GM12878 (cell line): ENCODE measurements at regions not wholly inside any gene's neighbourhood (a gene's known extent, or its start where the extent isn't known, plus 50 kb on each side); places are given as distances from the start of the nearest gene placed in this dataset.

Source experiments
- ATAC-seq: fragments of 200-7000 bp; cut with Tn5 transposase; 3 replicates; pipeline ENCODE4 v1.9.1; 2020; ENCODE audit warnings: mild to moderate bottlenecking, moderate library complexity
- BruUV-seq: library from RNA; stranded (reverse); fragments of 400-500 nt; replicated peaks from 2 replicates; lab custom pipeline; 2021; lab: Mats Ljungman, UMichigan
- CTCF ChIA-PET: fragments of 300-600 bp; sonication (Branson Sonifier 250); formaldehyde crosslinking; extraction: SDS; loops from one replicate; lab custom pipeline; 2021; ENCODE audit warnings: inconsistent platforms; lab: Yijun Ruan, JAX
- POLR2A ChIA-PET: fragments of 350-600 bp; formaldehyde crosslinking; extraction: SDS; loops from one replicate; lab custom pipeline; 2021; ENCODE audit warnings: inconsistent platforms; lab: Charles Lee
- RAD21 ChIA-PET: fragments of 300-600 bp; sonication (Branson Sonifier 250); formaldehyde crosslinking; loops from one replicate; lab custom pipeline; 2023; ENCODE audit warnings: antibody characterized with exemption; ENCODE audit not compliant: unreplicated experiment; lab: Charles Lee
- SMC1A ChIA-PET: fragments of 300-600 bp; sonication (Branson Sonifier 250); formaldehyde crosslinking; loops from one replicate; lab custom pipeline; 2023; ENCODE audit not compliant: unreplicated experiment, uncharacterized antibody; lab: Charles Lee
- DNase-seq: peaks from one replicate; pipeline ENCODE4 v3.0.0-alpha.2; 2011; ENCODE audit warnings: low read depth, low spot score
- FAIRE-seq: peaks from 3 replicates; lab custom pipeline; 2011; peaks lifted over from hg19 to GRCh38; lab: Jason Lieb, UNC
- H2AFZ ChIP-seq: 2 replicates; pipeline ENCODE4 v1.6.0; 2011; ENCODE audit warnings: low read depth, low read length, control low read depth; ENCODE audit not compliant: control insufficient read depth
- H3K27ac ChIP-seq: 2 replicates; pipeline ENCODE4 v1.5.1; 2011; ENCODE audit warnings: control low read depth; ENCODE audit not compliant: control insufficient read depth, insufficient read depth
- H3K27me3 ChIP-seq, 2 experiments: replicated peaks in 1 of 2; 2 replicates each; pipeline versions ENCODE4 v1.6.0 to v1.6.1; 2011; ENCODE audit warnings: low read length in 1 of 2; ENCODE audit not compliant: control insufficient read depth in 2 of 2, insufficient read depth in 2 of 2
- H3K36me3 ChIP-seq, 2 experiments: 2 replicates each; pipeline ENCODE4 v1.5.1; 2011; ENCODE audit warnings: low read length in 1 of 2; ENCODE audit not compliant: control insufficient read depth in 2 of 2, insufficient read depth in 2 of 2
- H3K4me1 ChIP-seq: 2 replicates; pipeline ENCODE4 v1.6.1; 2011; ENCODE audit warnings: mild to moderate bottlenecking, low read length, moderate library complexity, mixed read lengths; ENCODE audit not compliant: control insufficient read depth, insufficient read depth
- H3K4me2 ChIP-seq: 2 replicates; pipeline ENCODE4 v1.6.0; 2011; ENCODE audit warnings: control low read depth; ENCODE audit not compliant: control insufficient read depth, insufficient read depth
- H3K4me3 ChIP-seq: fragments of 200-600 bp; sonication (generic); 2 replicates; pipeline ENCODE4 v1.5.1; 2016
- H3K79me2 ChIP-seq: 2 replicates; pipeline ENCODE4 v1.6.0; 2011; ENCODE audit warnings: low read length; ENCODE audit not compliant: control insufficient read depth, insufficient read depth
- H3K9ac ChIP-seq: 2 replicates; pipeline ENCODE4 v1.8.0; 2011; ENCODE audit warnings: low read length, control low read depth, mixed read lengths; ENCODE audit not compliant: control insufficient read depth, insufficient read depth
- H3K9me3 ChIP-seq: replicated peaks from 3 replicates; pipeline ENCODE4 v1.5.1; 2011; ENCODE audit warnings: mild to moderate bottlenecking, low read length; ENCODE audit not compliant: control insufficient read depth, insufficient read depth
- H4K20me1 ChIP-seq: 2 replicates; pipeline ENCODE4 v1.6.0; 2011; ENCODE audit not compliant: control insufficient read depth, insufficient read depth
- ATF7 ChIP-seq: fragments of 450-650 bp; IDR thresholded peaks from 2 replicates; pipeline ENCODE4 v1.6.1; 2016; ENCODE audit warnings: low read depth, mild to moderate bottlenecking
- BCL3 ChIP-seq: IDR thresholded peaks from 2 replicates; pipeline ENCODE4 v1.6.1; 2011; ENCODE audit warnings: borderline replicate concordance, low read depth, mild to moderate bottlenecking, moderate library complexity, low read length; ENCODE audit not compliant: insufficient read depth, poor library complexity, severe bottlenecking
- CREM ChIP-seq: IDR thresholded peaks from 2 replicates; pipeline ENCODE4 v1.6.1; 2014; ENCODE audit warnings: antibody characterized with exemption, low read depth
- EGR1 ChIP-seq, 2 experiments: IDR thresholded peaks; 1 replicate in 1 of 2; 2 replicates in 1 of 2; pipeline ENCODE4 v1.6.1; 2011 to 2012; ENCODE audit warnings: low read depth in 2 of 2, low read length in 2 of 2, borderline replicate concordance in 1 of 2, mild to moderate bottlenecking in 1 of 2, moderate library complexity in 1 of 2
- ELK1 ChIP-seq: IDR thresholded peaks from 2 replicates; pipeline ENCODE4 v1.6.1; 2012; ENCODE audit warnings: low read depth, low read length, improper control_type of control experiment
- EZH2 ChIP-seq: IDR thresholded peaks from 2 replicates; pipeline ENCODE4 v1.6.1; 2012; ENCODE audit warnings: low read depth, mild to moderate bottlenecking, control low read depth, inconsistent platforms, low read length, borderline replicate concordance; ENCODE audit not compliant: control insufficient read depth
- GATAD2B ChIP-seq: fragments of 450-650 bp; conservative IDR thresholded peaks from 2 replicates; pipeline ENCODE4 v1.6.1; 2017; ENCODE audit warnings: low read depth, mild to moderate bottlenecking, moderate library complexity
- KAT2A ChIP-seq: conservative IDR thresholded peaks from 2 replicates; pipeline ENCODE4 v1.6.1; 2011; ENCODE audit warnings: low read depth, low read length; ENCODE audit not compliant: control insufficient read depth
- MTA2 ChIP-seq: fragments of 450-650 bp; IDR thresholded peaks from 2 replicates; pipeline ENCODE4 v1.6.1; 2016; ENCODE audit warnings: low read depth, mild to moderate bottlenecking, moderate library complexity
- SMAD5 ChIP-seq: IDR thresholded peaks from 2 replicates; pipeline ENCODE4 v1.6.1; 2016; ENCODE audit warnings: antibody characterized with exemption, low read depth
- SMC3 ChIP-seq: IDR thresholded peaks from 2 replicates; pipeline ENCODE4 v1.6.1; 2011; ENCODE audit warnings: low read length, improper control_type of control experiment, borderline replicate concordance
- ZSCAN29 ChIP-seq: fragments of 450-650 bp; IDR thresholded peaks from 2 replicates; pipeline ENCODE4 v1.6.1; 2017; ENCODE audit warnings: mild to moderate bottlenecking, moderate library complexity
- WGBS: methylation state at CpG from one replicate; pipeline ENCODE4 v1.1.6; 2016; ENCODE audit warnings: low lambda C conversion rate; ENCODE audit not compliant: insufficient replicate concordance, insufficient coverage; ENCODE audit errors: missing lambda C conversion rate; 5-methylcytosine and 5-hydroxymethylcytosine counted together
- in situ Hi-C: fragments of 300-500 bp; cut with MboI; formaldehyde crosslinking; loops from 9 replicates; pipeline ENCODE4 v1.14.3; 2018; ENCODE audit warnings: mixed read lengths
- intact Hi-C: fragments of 100-400 bp; cut with micrococcal nuclease; formaldehyde crosslinking; loops from one replicate; pipeline ENCODE4 v1.14.2; 2022; ENCODE audit not compliant: unreplicated experiment

- TF ChIP-seq ELK1 (no peak), EZH2 (no peak), SMAD5 (no peak), BCL3 (no peak), SMC3 (no peak), CREM (no peak), EGR1 (IDR thresholded peaks at IDR 0.05; ENCODE audit: borderline replicate concordance in 1 of 2, low read depth in 2 of 2, low read length in 2 of 2) (no peak)
- TF ChIP-seq, all 136 proteins: peak for 0
These were observed 135.6 kb downstream of the RAB38 start (continued) for GRCh38 chr11:88039476-88040147.

- Histone ChIP-seq H3K27me3 (no peaks in the 10 kb centered on the region; a peak in 2 of 4 replicates), H3K9ac (no peak overlapping the region), H3K4me2 (no peak overlapping the region), H3K79me2 (no peaks in the 10 kb centered on the region), H2AFZ (no peak overlapping the region), H3K4me1 (no peaks in the 10 kb centered on the region), H3K4me3 (no peak overlapping the region), H3K27ac (no peak overlapping the region), H4K20me1 (no peaks in the 10 kb centered on the region), H3K9me3 (no peaks in the 10 kb centered on the region), H3K36me3 (no peaks in the 10 kb centered on the region)
- BruUV-seq: no TSS peak
- ATAC-seq: no peak
- RAD21 ChIA-PET: no interaction called here
- SMC1A ChIA-PET: interaction anchor here (0.6 kb wide), 1 partner anchor 67 kb away, joined by 3 read pairs; no protein-coding TSS in a partner anchor
- no peak for DNase-seq
- intact Hi-C loops (no loop called here), in situ Hi-C loops (no loop called here)
- FAIRE-seq: no peak
- POLR2A ChIA-PET: no interaction called here
- TF ChIP-seq ZSCAN29 (no peak), MTA2 (no peak), KAT2A (no peak), GATAD2B (no peak), ATF7 (no peak)
- WGBS: 22% methylated on average over 2 of the region's 2 CpGs
- CTCF ChIA-PET: no interaction called here
These were observed 137.2 kb downstream of the RAB38 start for GRCh38 chr11:88038063-88038462.
